CD4-positive, alpha-beta T cell treated with Interleukin-2 at 100 ng/mL for 4 hours (primary cell): ENCODE measurements at regions not wholly inside any gene's neighbourhood (a gene's known extent, or its start where the extent isn't known, plus 50 kb on each side); places are given as distances from the start of the nearest gene placed in this dataset.

ENCODE experiments used
- DNase-seq: peaks from one replicate; pipeline ENCODE4 v3.0.0-alpha.2; 2020; ENCODE audit warnings: low spot score

DNA sequence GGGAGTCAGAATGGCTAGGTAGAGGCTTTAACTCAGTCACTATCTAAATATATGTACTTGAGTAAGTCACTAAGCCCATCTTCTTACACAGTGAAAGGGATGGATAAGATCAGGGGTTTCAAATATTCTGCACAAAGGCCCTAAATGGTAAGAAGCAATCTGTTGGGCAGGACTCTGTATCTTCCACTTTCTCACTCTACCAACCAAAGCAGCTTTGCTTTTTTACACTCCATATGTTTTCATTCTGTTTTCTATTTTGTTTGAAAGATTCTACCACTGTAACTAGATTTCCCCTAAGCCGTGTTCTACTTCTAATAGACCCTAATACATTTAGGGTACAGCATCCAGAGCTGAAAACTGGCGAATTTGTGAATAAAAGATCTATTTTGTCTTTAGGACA, 477.5 kb upstream of the NMUR2 start:
- DNase-seq, result no peak

DNA sequence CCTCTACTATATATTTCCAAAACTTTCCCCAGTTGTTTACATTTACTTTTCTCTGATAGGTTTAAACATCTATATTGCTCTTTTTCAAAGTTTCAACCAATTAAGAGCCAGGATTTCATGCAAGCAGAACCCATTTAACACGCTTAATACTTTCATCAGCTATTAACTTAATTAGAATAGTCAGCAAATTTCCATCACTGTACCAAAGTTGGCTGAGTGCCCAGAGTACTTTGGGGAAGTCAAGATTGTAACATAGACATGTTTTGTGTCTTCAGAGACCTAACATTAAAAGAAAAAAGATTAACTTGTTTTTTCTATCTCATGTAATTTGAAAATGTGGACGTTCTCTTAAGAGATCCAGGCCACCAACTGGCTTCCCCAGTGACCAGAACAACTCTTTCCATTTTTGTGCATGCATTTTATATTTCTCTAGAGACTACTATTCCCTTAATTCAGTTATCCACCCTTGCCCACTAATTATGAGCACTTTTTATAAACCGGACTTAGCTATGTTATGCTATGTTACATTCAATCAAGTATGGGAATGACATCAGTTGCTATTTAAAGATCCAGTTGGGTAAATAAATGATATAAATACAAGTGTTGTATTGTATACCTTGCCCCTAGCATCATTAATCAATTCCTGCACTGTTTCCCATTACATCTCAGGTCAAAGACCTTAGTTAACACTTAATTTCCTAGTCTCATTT, 478.1 kb upstream of the NMUR2 start:
- DNase-seq, result no peak

DNA sequence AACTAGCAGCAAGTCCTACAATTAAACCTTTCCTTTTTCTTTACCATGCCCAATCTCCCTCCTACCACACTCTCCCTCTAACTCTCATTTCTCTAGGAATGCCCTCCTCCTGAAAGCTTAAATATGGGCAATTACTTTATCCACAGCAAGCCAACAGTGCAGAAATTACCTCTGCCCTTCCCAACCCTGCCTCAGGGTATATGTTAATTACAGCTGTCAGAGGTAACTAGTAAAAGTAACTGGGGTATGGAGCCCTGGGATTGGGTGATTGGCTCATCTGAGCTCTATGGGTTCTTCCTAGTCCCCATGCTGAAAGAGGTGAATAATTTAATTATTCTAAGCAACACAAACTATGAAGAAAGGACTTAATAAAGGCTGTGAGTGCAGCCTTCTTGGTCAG, 478.9 kb upstream of the NMUR2 start:
- no peak for DNase-seq

DNA sequence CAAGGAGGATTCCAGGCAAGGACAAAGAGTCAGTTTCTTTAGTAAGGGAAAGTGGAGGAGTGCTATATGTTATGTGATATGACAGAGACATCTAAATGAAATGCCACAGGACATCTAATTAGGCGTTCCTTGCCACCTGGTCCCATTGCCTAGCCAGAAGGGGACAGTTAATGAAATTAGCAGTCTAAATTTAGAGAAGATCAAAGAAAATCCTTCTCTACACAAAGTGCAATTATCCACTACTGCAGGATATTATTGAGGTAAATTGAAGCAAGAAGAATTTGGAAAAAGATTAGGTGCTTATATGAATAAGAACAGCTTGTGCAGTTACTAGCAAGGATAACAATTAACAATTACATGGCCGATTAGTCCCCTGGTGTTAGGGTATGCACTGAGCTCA, 495.3 kb upstream of the NMUR2 start:
- DNase-seq, result no peak

DNA sequence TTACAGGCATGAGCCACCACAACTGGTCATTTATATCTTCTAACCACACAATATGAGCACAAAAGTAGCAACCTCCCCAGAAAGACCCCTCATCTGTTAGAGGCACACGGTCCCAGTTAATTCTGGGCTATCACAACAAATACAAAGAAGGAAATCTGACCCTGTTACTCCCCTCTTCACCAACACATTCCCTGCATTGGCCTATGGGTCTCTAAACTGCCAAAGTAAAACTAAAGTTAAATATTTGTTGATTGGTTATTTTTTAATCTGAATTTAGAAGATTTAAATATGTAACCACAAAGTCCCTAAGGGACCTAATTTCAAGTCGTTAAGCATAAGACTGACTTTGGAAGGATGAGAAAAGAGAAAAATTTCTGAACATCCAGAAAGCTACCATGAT, 496.7 kb upstream of the NMUR2 start:
- no peak for DNase-seq

DNA sequence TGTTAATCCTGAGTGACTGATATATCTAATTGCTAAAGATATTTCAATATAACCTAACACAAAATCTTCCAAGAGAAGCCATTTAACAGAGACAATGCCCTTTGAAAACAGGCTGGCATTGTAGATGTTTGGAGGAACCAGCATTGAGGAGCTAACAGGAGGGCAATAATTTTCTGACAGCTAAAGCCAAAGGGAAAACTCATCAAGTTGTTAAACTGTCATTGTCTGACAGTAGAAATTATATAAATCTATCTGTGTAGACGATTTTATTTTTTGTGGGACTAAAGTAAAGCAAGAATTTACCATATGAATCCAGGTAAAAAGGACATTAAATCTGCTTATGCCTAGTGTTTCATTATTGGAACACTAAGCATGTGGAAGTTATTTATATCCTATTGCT, 500.2 kb upstream of the NMUR2 start:
- no peak for DNase-seq

DNA sequence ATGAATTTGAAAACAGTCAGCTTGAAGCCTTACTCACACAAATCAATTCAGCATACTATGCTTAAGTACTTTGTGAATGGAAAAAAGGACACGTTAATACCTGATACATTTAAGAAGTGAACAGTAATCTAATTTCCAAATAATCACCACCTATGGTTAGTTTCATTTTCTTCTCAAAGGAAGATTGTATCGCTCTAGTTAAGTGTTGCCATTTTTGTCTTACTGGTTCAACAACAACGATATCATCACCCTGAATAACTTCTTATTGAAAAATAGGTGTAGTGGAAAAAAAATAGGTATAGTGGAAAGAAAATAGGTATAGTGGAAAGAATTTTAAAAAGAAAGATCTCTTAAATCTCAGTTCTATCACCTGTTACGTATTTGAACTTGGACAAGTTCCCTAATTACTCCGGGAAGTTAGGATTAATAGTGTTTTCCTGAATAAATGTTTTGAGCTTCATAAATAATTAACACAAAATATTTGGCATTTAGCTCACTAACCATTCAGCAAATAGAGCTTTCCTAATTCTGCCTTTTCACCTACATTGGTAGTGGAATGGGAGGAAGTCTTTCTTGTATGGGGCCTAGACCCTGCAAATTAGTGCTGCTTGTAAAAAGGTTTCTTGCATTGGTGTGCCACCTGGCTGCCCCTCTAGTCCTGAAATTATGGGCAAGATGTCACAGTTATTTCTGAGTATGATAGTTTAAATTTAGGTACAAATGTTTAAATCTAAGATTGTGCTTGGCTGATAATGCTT, 502.6 kb upstream of the NMUR2 start:
- DNase-seq, result no peak

DNA sequence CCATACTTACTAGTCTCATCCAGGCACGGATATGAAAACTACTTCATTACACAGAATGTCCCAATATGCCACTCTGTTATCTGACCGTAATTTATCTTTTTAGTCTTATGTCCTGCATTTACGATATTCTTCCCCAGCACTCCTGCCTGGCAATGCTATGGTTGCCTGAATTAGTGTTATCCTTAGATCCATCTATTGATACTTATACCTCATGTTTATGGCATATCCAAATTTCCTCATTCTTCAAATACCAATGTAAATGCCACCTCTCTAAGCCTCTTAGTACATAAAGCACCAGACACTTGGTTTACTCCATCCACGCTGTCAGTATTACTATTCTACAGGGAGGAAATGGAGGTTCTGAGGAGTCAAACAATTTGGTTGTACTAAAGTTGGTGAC, 507.8 kb upstream of the NMUR2 start:
- no peak for DNase-seq

DNA sequence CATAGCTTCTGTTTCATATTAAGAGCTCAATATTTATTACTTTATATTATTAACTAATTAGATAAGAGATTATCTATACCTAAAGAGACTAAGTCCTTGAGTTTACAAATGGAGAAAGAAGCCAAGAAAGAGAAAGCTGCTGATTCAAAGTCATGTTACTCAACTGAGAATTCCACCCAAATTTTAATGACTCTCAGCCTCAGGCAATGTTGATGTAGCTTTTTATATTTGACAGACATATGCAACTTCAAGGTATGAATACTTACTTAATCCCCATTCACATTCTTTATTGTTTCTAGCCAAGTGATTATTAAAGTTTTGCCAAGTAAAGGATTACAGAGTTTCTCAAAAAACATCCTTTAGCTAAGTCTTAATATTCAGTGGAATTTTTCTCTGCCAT, 527.5 kb upstream of the NMUR2 start:
- no peak for DNase-seq

DNA sequence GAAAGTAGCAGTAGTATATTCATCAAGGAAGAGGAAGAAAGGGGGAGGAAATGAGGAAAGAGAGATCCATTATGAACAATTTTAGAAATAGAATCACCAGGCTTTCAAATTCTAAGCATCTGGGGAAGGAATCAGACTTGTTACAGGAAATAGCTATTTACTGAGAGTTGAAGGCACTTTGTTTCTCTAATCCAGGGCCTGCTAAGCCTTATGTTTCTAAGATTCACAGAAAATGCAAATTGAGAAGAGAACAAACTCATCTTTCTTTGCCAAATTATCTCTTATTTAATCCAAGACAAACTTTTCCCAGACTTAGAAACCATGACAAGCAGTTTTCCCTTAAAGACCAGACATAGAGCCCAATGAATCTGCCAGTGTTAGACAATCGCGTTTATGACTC, 528.0 kb upstream of the NMUR2 start:
- no peak for DNase-seq

DNA sequence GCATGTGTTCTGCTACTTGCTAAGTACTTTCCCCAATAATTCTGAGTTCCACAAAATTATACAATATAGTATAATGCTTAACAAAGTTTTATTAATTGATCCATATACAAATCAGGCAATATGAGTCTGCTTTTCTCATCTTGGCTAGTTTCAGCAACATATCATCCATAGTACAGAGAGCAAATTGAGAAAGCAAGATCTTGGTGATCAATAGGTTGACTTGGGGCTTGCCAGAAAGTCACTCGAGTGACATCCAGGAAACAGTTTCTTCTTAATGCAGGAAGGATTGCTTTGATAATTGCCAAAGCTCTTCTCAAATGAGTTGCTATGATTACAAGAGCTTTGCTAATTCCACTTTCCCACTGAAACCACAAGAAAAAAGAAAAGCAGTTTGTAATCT, 533.6 kb upstream of the NMUR2 start:
- no peak for DNase-seq

DNA sequence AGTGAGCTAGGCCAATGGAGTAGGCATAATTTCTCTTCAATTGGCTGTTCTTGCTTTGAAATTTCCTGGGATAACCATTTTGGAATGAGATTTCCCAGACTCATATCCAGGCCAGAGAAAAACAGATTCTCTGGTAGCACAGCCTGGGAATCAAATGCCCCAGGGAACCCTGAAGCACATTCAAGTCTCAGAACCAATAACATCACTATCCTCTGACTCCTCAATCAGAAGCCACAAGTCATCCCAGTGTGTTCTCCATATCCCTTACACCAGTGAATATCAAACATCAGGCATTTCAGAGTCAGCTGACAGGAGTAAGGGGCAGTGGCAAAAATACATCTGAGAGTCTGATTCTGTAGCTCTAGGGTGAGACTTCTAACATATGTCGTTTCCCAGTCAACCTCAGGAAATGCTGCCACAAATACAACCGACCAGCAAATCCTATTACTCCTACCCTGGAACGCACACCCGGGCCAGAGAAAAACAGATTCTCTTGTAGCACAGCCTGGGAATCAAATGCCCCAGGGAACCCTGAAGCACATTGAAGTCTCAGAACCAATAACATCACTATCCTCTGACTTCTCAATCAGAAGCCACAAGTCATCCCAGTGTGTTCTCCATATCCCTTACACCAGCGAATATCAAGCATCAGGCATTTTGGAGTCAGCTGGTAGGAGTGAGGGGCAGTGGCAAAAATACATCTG, 537.7 kb upstream of the NMUR2 start:
- no peak for DNase-seq

DNA sequence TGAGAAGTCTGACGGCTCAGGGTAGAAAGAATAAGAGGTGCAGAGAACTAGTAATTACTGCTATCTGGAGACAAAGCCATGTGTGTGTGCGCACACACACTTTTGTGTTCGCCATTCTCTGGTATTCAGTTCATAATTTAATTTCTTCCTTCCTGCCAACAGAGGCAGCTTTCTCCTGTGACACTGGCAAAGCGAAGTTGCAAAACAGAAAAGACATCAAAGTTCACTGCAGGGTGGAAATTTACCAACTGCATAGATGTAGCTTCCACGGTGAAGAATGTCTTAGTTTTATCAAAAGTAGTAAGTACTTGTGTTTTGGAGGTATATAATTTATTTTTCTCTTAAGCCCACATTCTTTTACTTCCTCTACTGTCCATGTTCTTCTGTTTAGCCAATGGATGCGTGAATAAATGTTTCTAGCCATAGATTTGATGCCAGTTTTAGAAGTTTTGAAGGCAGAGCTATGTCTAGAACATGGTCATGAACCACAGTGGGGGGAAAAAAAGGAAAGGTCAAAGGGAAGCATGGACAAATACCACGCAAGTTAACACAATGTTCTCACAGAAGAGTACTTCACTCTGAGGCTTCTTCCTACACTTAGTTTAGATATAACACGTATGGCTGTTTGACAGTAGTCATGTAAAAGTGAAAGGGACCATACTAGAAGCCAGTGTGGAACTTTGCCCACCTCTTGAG, 536.5 kb upstream of the GRIA1 start:
- DNase-seq, result no peak

DNA sequence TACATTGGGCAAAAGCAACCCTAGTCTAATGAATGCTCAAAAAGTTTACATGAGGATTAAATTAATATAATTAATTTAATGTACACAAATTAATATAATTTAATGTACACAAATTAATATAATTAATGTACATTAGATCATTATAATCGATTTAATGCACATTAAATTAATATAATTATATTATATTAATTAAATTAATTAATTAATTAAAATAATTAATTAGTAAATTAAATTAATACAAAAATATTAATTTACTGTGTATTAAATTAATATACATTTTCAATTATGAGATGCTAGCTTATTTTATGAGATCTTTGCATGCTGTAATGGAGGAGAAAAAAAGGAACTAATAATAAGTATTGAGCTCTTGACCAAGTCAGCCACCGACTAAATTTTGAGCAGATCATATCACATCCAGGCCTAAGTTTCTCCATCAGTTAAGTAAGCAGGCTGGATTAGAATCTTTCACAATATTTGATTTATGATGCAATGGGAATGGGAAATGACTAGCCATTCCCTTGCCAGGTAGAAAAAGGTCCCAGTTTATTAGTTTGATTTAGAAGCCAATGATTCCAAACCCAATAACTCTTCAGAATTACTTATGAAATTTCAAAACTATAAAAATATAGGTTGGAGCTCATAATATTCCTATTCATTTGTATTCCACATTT, 533.4 kb upstream of the GRIA1 start:
- DNase-seq, result no peak

DNA sequence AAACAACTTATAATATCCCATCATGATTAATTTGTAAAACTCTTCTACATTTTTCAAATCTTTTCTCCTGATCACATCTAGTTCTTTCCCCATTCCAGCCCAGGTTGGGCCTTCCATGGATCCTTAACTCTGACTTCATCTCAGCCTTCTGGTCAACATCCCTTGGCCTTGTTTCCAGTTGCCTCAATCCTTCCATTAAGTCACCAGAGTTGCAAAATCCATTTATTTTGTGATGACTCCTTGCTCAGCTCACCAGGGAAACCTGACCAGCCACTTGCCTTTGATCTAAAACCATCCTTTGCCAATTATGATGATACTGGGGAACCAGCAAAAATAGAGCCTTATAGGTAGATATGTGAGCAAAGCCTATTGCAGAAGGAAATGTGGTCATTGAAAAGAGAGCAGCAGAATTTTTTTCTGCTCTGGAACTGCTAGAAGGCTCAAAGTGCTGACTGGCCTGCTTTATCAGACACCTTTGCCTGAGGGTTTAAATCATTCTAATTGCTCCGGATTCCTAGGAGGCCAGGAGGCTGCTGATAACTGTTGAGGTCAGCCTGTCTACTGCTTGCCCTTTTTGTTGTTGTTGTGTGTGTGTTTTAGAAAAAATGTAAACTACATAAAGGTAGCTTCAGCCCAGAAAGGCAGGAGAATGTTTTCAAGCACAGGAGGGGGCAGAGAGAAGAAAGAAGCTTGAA, 512.2 kb upstream of the GRIA1 start:
- DNase-seq, result no peak

DNA sequence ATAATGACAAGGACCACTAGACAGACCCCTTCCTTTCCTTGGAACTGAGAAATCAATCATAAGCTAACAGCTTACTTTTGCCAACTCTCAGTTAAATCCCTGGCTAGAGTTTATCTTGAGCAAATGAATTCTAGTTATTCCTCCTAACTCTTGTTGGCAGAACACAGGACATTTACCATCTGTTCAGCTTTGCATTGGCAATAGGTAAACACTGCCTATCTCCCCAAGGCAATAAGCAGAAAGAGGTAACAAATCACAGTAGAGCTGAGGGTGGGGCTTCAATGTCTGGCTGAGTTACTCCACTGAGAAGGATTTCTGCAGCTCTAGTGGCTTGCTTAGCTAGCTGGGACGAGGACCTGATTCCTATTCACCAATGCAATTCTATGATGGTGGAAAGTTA, 503.3 kb upstream of the GRIA1 start:
- DNase-seq, result no peak

DNA sequence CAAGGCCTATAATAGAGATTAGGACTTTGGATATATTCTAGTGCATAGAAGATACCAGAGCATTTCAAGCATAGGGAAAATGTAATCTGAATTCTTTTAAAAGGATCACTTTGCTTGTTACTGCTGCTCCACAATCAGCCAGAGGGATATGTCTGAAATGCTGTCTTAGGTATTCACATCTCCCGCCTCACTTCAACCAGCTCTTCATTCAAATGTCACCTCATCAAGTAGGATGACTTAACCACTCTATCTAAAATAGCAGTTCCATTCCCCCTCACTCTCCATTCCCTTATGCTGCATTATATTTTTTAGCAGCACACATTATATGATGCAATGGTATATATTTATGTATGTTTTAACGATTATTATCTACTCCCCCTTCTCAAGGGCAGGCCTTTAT, 500.3 kb upstream of the GRIA1 start:
- DNase-seq, result no peak

DNA sequence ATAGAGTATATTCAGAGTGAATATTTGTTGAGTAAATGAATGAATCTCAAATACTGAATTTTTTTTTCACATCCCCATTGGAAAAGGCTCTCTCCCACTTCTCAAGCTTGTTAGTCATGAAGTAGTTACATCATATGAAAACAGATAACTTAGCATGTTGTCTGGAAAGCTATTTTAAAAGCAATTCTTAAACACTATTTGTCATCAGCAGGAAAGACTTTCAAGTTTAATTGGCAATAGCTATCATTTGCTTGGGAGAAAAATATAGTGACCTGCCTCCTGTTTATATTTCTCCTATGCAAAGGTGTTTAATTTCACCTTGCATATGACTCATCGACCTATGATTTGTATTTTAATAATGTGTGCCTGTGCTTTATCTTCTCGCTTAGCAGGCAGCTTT, 499.8 kb upstream of the GRIA1 start:
- DNase-seq, result no peak

DNA sequence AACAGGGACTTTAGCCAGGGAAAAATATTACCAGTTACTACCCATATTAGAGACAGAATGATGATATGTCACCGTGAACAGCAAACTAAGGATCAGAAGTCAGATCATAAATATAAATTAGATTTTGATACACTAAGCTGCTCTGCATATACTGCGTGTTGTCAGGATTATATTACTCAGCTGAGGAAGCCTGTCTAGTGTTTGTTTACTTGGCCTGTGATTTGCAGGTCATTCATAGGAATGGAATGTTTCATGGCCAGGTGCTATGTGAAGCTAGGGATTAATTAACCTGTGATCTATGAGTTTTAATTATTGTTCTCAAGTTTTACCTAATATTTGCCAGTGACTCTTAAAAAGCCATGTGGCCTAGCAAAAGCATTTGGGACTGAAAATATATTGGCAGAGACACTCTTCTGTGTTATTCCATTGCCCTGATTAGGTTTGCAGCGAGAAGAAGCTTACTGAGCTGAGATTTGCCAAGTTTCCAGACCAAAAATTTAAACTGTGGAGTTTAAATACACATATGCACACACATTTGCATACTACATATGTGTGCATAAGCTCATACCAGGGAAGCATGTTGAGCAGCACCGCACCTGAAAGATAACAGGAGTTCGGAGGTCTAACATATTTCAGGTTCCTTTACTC, 496.3 kb upstream of the GRIA1 start:
- no peak for DNase-seq

DNA sequence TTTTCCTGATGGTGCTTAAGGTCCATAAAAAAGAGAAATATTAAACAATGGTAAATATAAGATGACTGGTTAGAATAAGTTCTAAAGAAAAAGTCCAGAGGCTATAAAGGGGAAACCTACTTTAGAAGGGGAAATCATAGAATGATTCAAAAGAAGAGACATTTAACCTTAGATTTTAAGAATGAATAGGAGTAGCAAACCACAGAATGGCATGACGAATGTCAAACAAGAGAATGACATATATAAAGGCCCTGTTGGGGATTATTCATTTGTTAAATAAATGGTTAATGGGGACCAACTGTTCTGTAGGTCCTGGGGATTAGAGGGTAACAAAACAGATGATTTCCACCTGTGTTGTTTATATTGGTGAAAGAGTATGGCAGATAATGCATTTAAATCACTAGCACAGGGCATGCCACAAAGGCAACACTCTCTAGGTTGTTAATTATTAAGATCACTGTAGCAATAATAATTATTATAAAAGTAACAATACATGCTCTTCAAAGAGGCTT, 495.2 kb upstream of the GRIA1 start:
- no peak for DNase-seq

DNA sequence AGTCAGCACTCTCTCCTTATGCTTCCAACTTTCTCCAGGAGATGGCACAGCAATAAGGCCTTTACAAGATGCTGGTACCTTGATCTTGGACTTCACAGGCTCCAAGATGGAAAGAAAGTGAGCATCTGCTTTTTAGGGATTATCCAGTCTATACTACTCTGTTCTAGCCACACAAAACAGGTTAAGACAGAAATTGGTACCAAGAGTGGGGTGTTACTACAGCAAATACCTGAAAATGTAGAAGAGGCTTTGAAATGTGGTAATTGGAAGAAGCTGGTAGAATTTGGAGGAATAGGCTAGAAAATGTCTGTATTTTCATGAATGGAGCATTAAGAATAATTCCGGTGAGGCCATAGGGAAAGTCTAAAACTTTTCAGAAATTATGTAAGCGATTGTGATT, 484.8 kb upstream of the GRIA1 start:
- DNase-seq, result no peak
